HEK293T (cell line): ENCODE measurements at regions not wholly inside any gene's neighbourhood (a gene's known extent, or its start where the extent isn't known, plus 50 kb on each side); places are given as distances from the start of the nearest gene placed in this dataset.

Source experiments
- CTCF ChIA-PET: fragments of 350-600 bp; formaldehyde crosslinking; extraction: SDS; loops from one replicate; lab custom pipeline; 2021; ENCODE audit warnings: antibody characterized with exemption, inconsistent platforms; lab: Yijun Ruan, JAX
- POLR2A ChIA-PET: fragments of 350-600 bp; formaldehyde crosslinking; extraction: SDS; loops from one replicate; lab custom pipeline; 2020; ENCODE audit warnings: antibody characterized with exemption, inconsistent platforms; lab: Yijun Ruan, JAX
- DNase-seq: peaks from one replicate; pipeline ENCODE4 v3.0.0; 2012; ENCODE audit warnings: mixed read lengths; ENCODE audit errors: extremely low spot score
- ARNT ChIP-seq: fragments of 450-650 bp; IDR thresholded peaks from 2 replicates; pipeline ENCODE4 v1.6.1; 2017; ENCODE audit warnings: mild to moderate bottlenecking
- BHLHE40 ChIP-seq: fragments of 450-650 bp; IDR thresholded peaks from 2 replicates; pipeline ENCODE4 v1.6.1; 2016; ENCODE audit warnings: mild to moderate bottlenecking, moderate library complexity, borderline replicate concordance
- CTBP1 ChIP-seq: fragments of 450-650 bp; IDR thresholded peaks from 2 replicates; pipeline ENCODE4 v1.6.1; 2016; ENCODE audit warnings: borderline replicate concordance
- ELF4 ChIP-seq: fragments of 450-650 bp; IDR thresholded peaks from 2 replicates; pipeline ENCODE4 v1.6.1; 2017; ENCODE audit warnings: antibody characterized with exemption
- FOXA1 ChIP-seq: fragments of 450-650 bp; IDR thresholded peaks from 2 replicates; pipeline ENCODE4 v1.6.1; 2016; ENCODE audit warnings: mild to moderate bottlenecking
- FOXK2 ChIP-seq: fragments of 450-650 bp; IDR thresholded peaks from 2 replicates; pipeline ENCODE4 v1.6.1; 2016; ENCODE audit warnings: mild to moderate bottlenecking
- FOXM1 ChIP-seq: fragments of 450-650 bp; IDR thresholded peaks from 2 replicates; pipeline ENCODE4 v1.6.1; 2017; ENCODE audit warnings: mild to moderate bottlenecking, borderline replicate concordance
- HDGF ChIP-seq: fragments of 450-650 bp; IDR thresholded peaks from 2 replicates; pipeline ENCODE4 v1.6.1; 2017; ENCODE audit warnings: antibody characterized with exemption, borderline replicate concordance
- L3MBTL2 ChIP-seq: fragments of 450-650 bp; conservative IDR thresholded peaks from 2 replicates; pipeline ENCODE4 v1.6.1; 2016; ENCODE audit warnings: mild to moderate bottlenecking
- LEF1 ChIP-seq: fragments of 450-650 bp; IDR thresholded peaks from 2 replicates; pipeline ENCODE4 v1.6.1; 2017; ENCODE audit warnings: mild to moderate bottlenecking, borderline replicate concordance
- NFRKB ChIP-seq: fragments of 450-650 bp; IDR thresholded peaks from 2 replicates; pipeline ENCODE4 v1.6.1; 2016; ENCODE audit warnings: mild to moderate bottlenecking, moderate library complexity
- SP1 ChIP-seq: fragments of 450-650 bp; IDR thresholded peaks from 2 replicates; pipeline ENCODE4 v1.6.1; 2017
- SUZ12 ChIP-seq: fragments of 450-650 bp; IDR thresholded peaks from 2 replicates; pipeline ENCODE4 v1.6.1; 2016; ENCODE audit warnings: mild to moderate bottlenecking
- TARDBP ChIP-seq: fragments of 450-650 bp; IDR thresholded peaks from 2 replicates; pipeline ENCODE4 v1.6.1; 2016
- ZNF384 ChIP-seq: fragments of 450-650 bp; IDR thresholded peaks from 2 replicates; pipeline ENCODE4 v1.6.1; 2016
- TF ChIP-seq, protein P1 (sequence below): fragments of 450-650 bp; IDR thresholded peaks from 2 replicates; pipeline ENCODE4 v1.6.1; 2016

GRCh38 chr20:24821391-24821790, 127.7 kb upstream of the CST7 start:
- TF ChIP-seq BHLHE40 = no peak
- no peak for TF ChIP-seq NFRKB
- TF ChIP-seq CTBP1 = no peak
- TF ChIP-seq TARDBP = no peak
- TF ChIP-seq, protein P1, sequence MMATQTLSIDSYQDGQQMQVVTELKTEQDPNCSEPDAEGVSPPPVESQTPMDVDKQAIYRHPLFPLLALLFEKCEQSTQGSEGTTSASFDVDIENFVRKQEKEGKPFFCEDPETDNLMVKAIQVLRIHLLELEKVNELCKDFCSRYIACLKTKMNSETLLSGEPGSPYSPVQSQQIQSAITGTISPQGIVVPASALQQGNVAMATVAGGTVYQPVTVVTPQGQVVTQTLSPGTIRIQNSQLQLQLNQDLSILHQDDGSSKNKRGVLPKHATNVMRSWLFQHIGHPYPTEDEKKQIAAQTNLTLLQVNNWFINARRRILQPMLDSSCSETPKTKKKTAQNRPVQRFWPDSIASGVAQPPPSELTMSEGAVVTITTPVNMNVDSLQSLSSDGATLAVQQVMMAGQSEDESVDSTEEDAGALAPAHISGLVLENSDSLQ = no peak
- no peak for TF ChIP-seq FOXM1
- no peak for TF ChIP-seq FOXA1
- no peak for TF ChIP-seq ELF4
- no peak for TF ChIP-seq HDGF
- TF ChIP-seq L3MBTL2 = no peak
- no peak for TF ChIP-seq SUZ12
- no peak for TF ChIP-seq FOXK2
- ChIA-PET POLR2A (no interaction called here), CTCF (no interaction called here)
- DNase-seq = no peak

DNA sequence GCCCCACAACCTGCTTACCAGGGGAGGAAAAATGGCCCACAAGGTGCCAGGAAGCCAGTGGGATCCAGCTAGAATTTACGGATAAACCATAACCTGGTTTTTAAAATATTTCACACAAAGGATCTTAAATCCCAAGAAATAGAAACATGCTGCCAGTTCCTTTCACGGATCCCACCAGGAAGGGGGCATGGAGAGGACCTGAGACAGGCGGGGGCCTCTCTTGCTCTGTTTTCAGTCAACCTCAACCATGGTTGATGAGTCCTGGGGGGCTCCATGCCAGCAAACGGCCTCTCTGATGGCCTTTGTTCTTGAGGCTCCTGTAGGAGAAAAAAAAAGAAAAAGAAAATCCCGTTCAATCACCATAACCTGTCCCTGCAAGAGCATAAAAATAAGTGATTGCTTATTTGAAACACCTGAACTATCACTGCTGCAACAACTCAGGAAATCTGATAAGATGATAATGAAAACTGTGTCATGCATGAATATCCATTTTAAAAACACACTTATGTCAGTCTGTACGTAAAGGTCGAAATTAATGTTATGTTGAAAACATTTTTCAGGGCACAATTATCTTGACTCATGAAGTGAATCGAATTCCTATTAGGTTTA, 125.8 kb upstream of the CST7 start:
- POLR2A ChIA-PET = no interaction called here
- no peak for DNase-seq
- CTCF ChIA-PET = no interaction called here
- TF ChIP-seq NFRKB (no peak), ARNT (no peak), CTBP1 (no peak), SUZ12 (no peak), ZNF384 (no peak), LEF1 (no peak), BHLHE40 (no peak)

DNA sequence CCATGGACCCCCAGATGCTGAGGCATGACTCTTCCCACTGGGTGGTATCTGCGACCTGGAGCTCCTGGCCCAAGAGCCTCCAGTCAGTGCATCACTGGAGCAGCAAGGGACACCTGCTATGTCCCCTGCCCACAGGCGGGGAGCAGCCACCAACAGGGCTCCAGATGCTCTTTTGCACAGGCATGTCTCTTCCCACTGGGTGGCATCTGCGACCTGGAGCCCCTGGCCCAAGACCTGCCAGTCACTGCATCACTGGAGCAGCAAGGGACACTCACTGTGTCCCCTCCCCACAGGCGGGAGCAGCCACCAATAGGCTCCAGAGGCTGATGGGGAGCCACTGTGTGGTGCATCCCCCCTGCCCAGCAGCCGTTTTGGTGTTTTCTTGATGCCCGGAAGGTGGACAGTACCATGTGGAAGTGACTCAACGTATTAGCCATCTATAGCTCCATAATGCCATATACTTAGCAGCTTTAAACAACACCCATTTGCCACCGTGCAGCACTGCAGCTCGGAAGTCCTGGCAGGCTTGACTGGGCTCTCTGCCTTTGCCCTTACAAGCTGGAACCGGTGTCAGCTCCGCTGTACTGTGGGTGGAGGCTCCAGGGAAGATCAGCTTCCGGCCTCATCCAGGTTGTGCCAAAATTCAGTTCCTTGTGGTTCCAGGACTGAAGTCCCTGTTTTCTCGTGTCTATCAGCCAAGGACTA, 124.9 kb upstream of the CST7 start:
- CTCF ChIA-PET = no interaction called here
- POLR2A ChIA-PET = no interaction called here
- no peak for DNase-seq
- TF ChIP-seq FOXK2 (no peak), L3MBTL2 (no peak), HDGF (no peak), ZNF384 (no peak), TARDBP (no peak), ELF4 (no peak), LEF1 (no peak), NFRKB (no peak), SUZ12 (no peak), ARNT (no peak), FOXA1 (no peak), FOXM1 (no peak), BHLHE40 (no peak), CTBP1 (no peak), SP1 (no peak)
- TF ChIP-seq, protein P1 = no peak

DNA sequence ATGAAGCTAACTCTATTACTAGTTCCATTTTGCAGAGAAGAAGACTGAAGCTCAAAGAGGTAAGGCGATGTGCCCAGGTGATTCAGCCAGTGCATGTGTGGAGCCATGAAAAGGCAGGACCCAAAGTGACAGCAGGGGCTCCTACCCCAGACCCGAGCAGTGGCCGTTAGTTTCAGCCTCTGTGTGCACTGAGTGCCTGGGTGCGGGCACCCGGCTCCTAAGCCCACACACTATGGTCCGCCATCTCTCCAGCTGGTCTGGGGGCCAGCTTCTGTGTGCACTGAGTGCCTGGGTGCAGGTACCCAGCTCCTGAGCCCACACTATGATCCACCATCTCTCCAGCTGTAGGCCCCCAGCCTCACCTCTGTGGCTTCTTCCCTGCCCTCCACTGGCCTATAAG, 123.5 kb upstream of the CST7 start:
- ChIA-PET CTCF (no interaction called here), POLR2A (no interaction called here)
- TF ChIP-seq ZNF384 = no peak
- no peak for TF ChIP-seq BHLHE40
- no peak for DNase-seq

DNA sequence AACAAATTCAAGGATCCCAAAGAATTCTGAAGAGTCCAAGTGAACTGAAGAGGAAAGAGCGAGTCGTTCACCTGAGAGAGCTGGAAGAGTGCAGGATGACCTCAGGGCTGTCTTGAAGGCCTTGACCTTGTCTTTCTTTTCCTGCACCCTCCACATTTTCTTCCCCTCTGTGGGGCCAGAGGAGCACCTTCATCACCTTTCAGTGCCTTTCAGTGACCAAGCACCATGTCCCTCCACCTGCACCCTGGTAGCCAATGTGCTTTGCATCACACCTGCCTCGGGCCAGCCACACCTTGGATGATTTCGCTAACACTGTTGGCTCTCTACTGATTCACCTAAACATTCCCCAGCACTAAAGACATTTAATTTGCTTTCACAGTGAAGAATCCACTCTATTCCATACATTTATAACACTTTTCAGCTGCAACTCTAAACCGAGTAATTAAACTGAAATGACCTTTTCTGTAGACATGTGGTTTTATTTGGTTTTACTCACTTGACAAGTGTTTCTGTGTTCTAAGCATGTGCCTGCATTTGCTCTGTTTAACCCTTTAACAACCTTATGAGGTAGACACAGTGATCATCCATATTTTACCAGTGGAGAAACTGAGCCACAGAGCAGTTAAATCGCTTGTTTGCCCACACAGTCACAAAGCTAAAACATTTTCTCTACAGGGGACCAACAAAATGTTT, 121.3 kb upstream of the CST7 start:
- TF ChIP-seq TARDBP (no peak), ARNT (no peak), LEF1 (no peak)
- no peak for DNase-seq
- CTCF ChIA-PET = no interaction called here
- POLR2A ChIA-PET = no interaction called here

- TF ChIP-seq TARDBP (no peak), LEF1 (no peak), NFRKB (no peak), ARNT (no peak), FOXA1 (no peak), CTBP1 (no peak), ZNF384 (no peak), FOXM1 (no peak)
- DNase-seq = no peak
- ChIA-PET CTCF (no interaction called here), POLR2A (no interaction called here)
These were observed 119.9 kb upstream of the CST7 start for GRCh38 chr20:24828992-24829648.
